GM19328 (cell line): ENCODE measurements at regions not wholly inside any gene's neighbourhood (a gene's known extent, or its start where the extent isn't known, plus 50 kb on each side); places are given as distances from the start of the nearest gene placed in this dataset.
"Not testable (repeated sequence)": the region's sequence is repeated elsewhere in the genome, so short reads cannot be mapped to it uniquely, and the experiment has no call there.

Experiments
- ATAC-seq: cut with Tn5 transposase; IDR thresholded peaks from one replicate; pipeline ENCODE4 v1.9.1; 2021; ENCODE audit warnings: mild to moderate bottlenecking, moderate library complexity; ENCODE audit not compliant: unreplicated experiment

- not testable (repeated sequence) for ATAC-seq
These were observed 56.8 kb downstream of the ATP6V0E2 start for GRCh38 chr7:149930374-149931068.

- ATAC-seq = not testable (repeated sequence)
These were observed 60.0 kb downstream of the ATP6V0E2 start for GRCh38 chr7:149933776-149934175.

- not testable (repeated sequence) for ATAC-seq
These were observed 73.6 kb downstream of the ATP6V0E2 start for GRCh38 chr7:149947346-149947745.

GRCh38 chr7:149948444-149948843 is 74.7 kb downstream of the ATP6V0E2 start:
- not testable (repeated sequence) for ATAC-seq

GRCh38 chr7:149949863-149950577 is 76.3 kb downstream of the ATP6V0E2 start:
- ATAC-seq = not testable (repeated sequence)

GRCh38 chr7:149950578-149950924 is 76.8 kb downstream of the ATP6V0E2 start:
- ATAC-seq = not testable (repeated sequence)

GRCh38 chr7:149951579-149951978 is 77.8 kb downstream of the ATP6V0E2 start:
- not testable (repeated sequence) for ATAC-seq

- not testable (repeated sequence) for ATAC-seq
These were observed 85.1 kb downstream of the ATP6V0E2 start for GRCh38 chr7:149958880-149959279.

GRCh38 chr7:149960863-149961262 is 87.1 kb downstream of the ATP6V0E2 start:
- ATAC-seq = not testable (repeated sequence)

GRCh38 chr7:149961878-149962277 is 88.1 kb downstream of the ATP6V0E2 start:
- not testable (repeated sequence) for ATAC-seq

- not testable (repeated sequence) for ATAC-seq
These were observed 89.0 kb downstream of the ATP6V0E2 start for GRCh38 chr7:149962685-149963319.

GRCh38 chr7:149963985-149964384 is 90.2 kb downstream of the ATP6V0E2 start:
- not testable (repeated sequence) for ATAC-seq

- ATAC-seq = not testable (repeated sequence)
These were observed 92.7 kb downstream of the ATP6V0E2 start for GRCh38 chr7:149966444-149966843.

GRCh38 chr7:149972977-149973376 is 99.2 kb downstream of the ATP6V0E2 start:
- ATAC-seq = not testable (repeated sequence)

- ATAC-seq = not testable (repeated sequence)
These were observed 99.9 kb downstream of the ATP6V0E2 start for GRCh38 chr7:149973681-149974080.

- not testable (repeated sequence) for ATAC-seq
These were observed 101.8 kb downstream of the ATP6V0E2 start for GRCh38 chr7:149975608-149976007.

- ATAC-seq = not testable (repeated sequence)
These were observed 104.8 kb downstream of the ATP6V0E2 start for GRCh38 chr7:149978537-149978936.

GRCh38 chr7:149978944-149979343 is 105.2 kb downstream of the ATP6V0E2 start:
- ATAC-seq = not testable (repeated sequence)

- not testable (repeated sequence) for ATAC-seq
These were observed 108.9 kb downstream of the ATP6V0E2 start for GRCh38 chr7:149982537-149983112.

- ATAC-seq = not testable (repeated sequence)
These were observed 113.1 kb downstream of the ATP6V0E2 start for GRCh38 chr7:149986866-149987265.

GRCh38 chr7:149991652-149992302 is 118.0 kb downstream of the ATP6V0E2 start:
- not testable (repeated sequence) for ATAC-seq
